T-helper 1 cell treated with Interleukin-12 subunit alpha and Interleukin-12 subunit beta and Interleukin-4 antibody, amounts not matched to agents 30 μg/mL and 1 μg/mL, for 36 hours (primary cell): ENCODE measurements at regions not wholly inside any gene's neighbourhood (a gene's known extent, or its start where the extent isn't known, plus 50 kb on each side); places are given as distances from the start of the nearest gene placed in this dataset.
"Not testable (repeated sequence)": the region's sequence is repeated elsewhere in the genome, so short reads cannot be mapped to it uniquely, and the experiment has no call there.

Source experiments
- H3K27ac Mint-ChIP-seq: one replicate; pipeline ENCODE4 v1.8.0; 2021; ENCODE audit warnings: mild to moderate bottlenecking, mixed read lengths
- H3K27me3 Mint-ChIP-seq: one replicate; pipeline ENCODE4 v1.8.0; 2021; ENCODE audit warnings: low read depth, mixed read lengths
- H3K36me3 Mint-ChIP-seq: one replicate; pipeline ENCODE4 v1.8.0; 2021; ENCODE audit warnings: low read depth, mixed read lengths
- H3K4me1 Mint-ChIP-seq: one replicate; pipeline ENCODE4 v1.8.0; 2021; ENCODE audit warnings: low read depth, mixed read lengths
- H3K4me3 Mint-ChIP-seq: one replicate; pipeline ENCODE4 v1.8.0; 2021; ENCODE audit warnings: mild to moderate bottlenecking, moderate library complexity, mixed read lengths
- H3K9me3 Mint-ChIP-seq: one replicate; pipeline ENCODE4 v1.8.0; 2021; ENCODE audit warnings: mixed read lengths

DNA sequence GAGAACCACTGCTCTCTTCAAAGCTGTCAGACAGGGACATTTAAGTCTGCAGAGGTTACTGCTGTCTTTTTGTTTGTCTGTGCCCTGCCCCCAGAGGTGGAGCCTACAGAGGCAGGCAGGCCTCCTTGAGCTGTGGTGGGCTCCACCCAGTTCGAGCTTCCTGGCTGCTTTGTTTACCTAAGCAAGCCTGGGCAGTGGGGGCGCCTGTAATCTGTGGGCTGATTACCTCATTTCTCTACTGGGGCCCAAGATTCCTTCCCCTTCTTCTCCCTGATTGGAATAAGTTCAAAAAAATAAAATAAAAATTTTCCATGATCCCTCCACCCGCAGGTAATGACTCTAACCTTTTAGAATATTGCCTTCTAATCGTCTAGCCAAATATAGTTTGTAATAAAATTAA lies 449.3 kb upstream of the DYNLRB2 start:
- H3K9me3 Mint-ChIP-seq, H3K4me3 Mint-ChIP-seq, H3K27me3 Mint-ChIP-seq, H3K27ac Mint-ChIP-seq, H3K36me3 Mint-ChIP-seq, H3K4me1 Mint-ChIP-seq: not testable (repeated sequence)

- Mint-ChIP-seq H3K36me3 (no peaks in the 10 kb centered on the region), H3K27ac (no peak overlapping the region), H3K4me1 (no peaks in the 10 kb centered on the region), H3K27me3 (no peaks in the 10 kb centered on the region), H3K9me3 (no peaks in the 10 kb centered on the region), H3K4me3 (no peak overlapping the region)
These were observed 455.2 kb upstream of the DYNLRB2 start for GRCh38 chr16:80085606-80086005.

- H3K27ac Mint-ChIP-seq = no peak overlapping the region
- no peaks in the 10 kb centered on the region for H3K4me1 Mint-ChIP-seq
- H3K4me3 Mint-ChIP-seq = no peak overlapping the region
- H3K27me3 Mint-ChIP-seq = no peaks in the 10 kb centered on the region
- H3K9me3 Mint-ChIP-seq = no peaks in the 10 kb centered on the region
- H3K36me3 Mint-ChIP-seq = no peaks in the 10 kb centered on the region
These were observed 456.2 kb upstream of the DYNLRB2 start for GRCh38 chr16:80084614-80085013.

- no peaks in the 10 kb centered on the region for H3K9me3 Mint-ChIP-seq
- no peaks in the 10 kb centered on the region for H3K36me3 Mint-ChIP-seq
- no peak overlapping the region for H3K4me3 Mint-ChIP-seq
- H3K27ac Mint-ChIP-seq = no peak overlapping the region
- no peaks in the 10 kb centered on the region for H3K4me1 Mint-ChIP-seq
- H3K27me3 Mint-ChIP-seq = no peaks in the 10 kb centered on the region
These were observed 456.6 kb upstream of the DYNLRB2 start for GRCh38 chr16:80084163-80084562.

DNA sequence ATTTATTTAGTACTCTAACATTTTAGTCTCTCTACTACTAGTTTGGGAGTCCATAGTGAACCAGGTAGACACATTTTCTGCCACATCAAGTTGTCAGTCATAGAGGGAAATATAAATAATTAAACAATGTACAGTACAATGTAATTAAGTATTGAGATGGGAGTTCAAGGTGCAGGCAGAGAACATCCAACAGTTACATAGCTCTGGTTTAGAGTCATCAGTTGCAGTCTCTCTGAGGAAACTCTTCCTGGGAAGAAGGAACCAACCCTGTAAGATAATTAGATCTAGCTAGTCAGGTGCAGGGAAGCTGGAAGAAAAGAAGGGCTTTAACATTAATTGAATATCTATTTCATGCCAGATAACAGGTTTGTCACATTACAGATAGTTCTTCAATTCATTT lies 457.9 kb upstream of the DYNLRB2 start:
- H3K27me3 Mint-ChIP-seq = no peaks in the 10 kb centered on the region
- no peaks in the 10 kb centered on the region for H3K36me3 Mint-ChIP-seq
- H3K4me3 Mint-ChIP-seq = no peak overlapping the region
- H3K27ac Mint-ChIP-seq = no peak overlapping the region
- H3K9me3 Mint-ChIP-seq = no peaks in the 10 kb centered on the region
- no peaks in the 10 kb centered on the region for H3K4me1 Mint-ChIP-seq

DNA sequence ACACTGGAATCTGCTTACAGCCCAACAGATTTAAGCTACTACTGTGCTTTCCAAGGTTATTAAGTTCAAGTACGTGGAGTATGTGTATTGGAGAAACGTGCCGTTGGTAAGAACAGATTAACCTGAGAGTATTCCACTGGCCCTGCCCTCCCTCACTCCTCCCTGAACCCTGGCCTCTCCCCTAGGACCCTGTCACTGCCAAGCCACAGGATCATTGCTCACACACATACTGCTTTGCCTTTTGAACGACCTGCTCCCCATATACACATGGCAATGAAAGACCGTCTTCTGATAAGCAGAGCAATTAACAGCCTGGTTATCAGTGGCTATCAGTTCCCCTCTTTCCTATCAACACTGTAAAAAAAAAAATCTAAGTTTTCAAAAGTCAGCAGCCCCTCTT lies 458.9 kb upstream of the DYNLRB2 start:
- Mint-ChIP-seq H3K27me3 (peaks cover 5% of the 10 kb centered on the region), H3K4me1 (no peaks in the 10 kb centered on the region), H3K27ac (no peak overlapping the region), H3K4me3 (no peak overlapping the region), H3K36me3 (no peaks in the 10 kb centered on the region), H3K9me3 (no peaks in the 10 kb centered on the region)

GRCh38 chr16:80080287-80080851 lies 460.4 kb upstream of the DYNLRB2 start:
- Mint-ChIP-seq H3K9me3 (no peaks in the 10 kb centered on the region), H3K27me3 (peaks cover 7% of the 10 kb centered on the region), H3K27ac (no peak overlapping the region), H3K36me3 (no peaks in the 10 kb centered on the region), H3K4me3 (no peak overlapping the region), H3K4me1 (no peaks in the 10 kb centered on the region)

- Mint-ChIP-seq H3K27me3 (peaks cover 7% of the 10 kb centered on the region), H3K36me3 (no peaks in the 10 kb centered on the region), H3K27ac (no peak overlapping the region), H3K9me3 (no peaks in the 10 kb centered on the region), H3K4me1 (no peaks in the 10 kb centered on the region), H3K4me3 (no peak overlapping the region)
These were observed 461.7 kb upstream of the DYNLRB2 start for GRCh38 chr16:80079072-80079471.

DNA sequence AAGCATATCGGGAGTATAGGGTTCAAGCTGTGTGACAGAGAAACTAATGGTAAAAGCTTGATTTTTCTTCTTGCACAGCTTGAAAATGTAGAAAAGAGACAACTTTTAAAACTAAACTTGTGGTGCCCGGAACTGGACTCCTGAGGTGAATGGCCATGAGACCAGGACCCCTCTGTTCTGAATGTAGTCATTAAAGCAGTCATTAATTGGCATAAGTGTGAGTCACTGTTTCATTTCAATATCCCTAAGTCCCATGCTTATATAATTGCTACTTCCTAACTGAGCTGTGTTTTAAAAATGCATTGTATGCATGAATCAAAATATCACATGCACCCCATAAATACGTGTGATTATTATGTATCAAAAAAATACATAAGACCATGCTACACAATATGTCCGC lies 463.1 kb upstream of the DYNLRB2 start:
- H3K27me3 Mint-ChIP-seq = peaks cover 7% of the 10 kb centered on the region
- no peaks in the 10 kb centered on the region for H3K9me3 Mint-ChIP-seq
- no peaks in the 10 kb centered on the region for H3K4me1 Mint-ChIP-seq
- H3K36me3 Mint-ChIP-seq = no peaks in the 10 kb centered on the region
- H3K4me3 Mint-ChIP-seq = no peak overlapping the region
- H3K27ac Mint-ChIP-seq = no peak overlapping the region

- no peak overlapping the region for H3K4me3 Mint-ChIP-seq
- H3K9me3 Mint-ChIP-seq = no peaks in the 10 kb centered on the region
- peaks cover 7% of the 10 kb centered on the region for H3K27me3 Mint-ChIP-seq
- no peaks in the 10 kb centered on the region for H3K4me1 Mint-ChIP-seq
- no peaks in the 10 kb centered on the region for H3K36me3 Mint-ChIP-seq
- no peak overlapping the region for H3K27ac Mint-ChIP-seq
These were observed 466.5 kb upstream of the DYNLRB2 start for GRCh38 chr16:80074329-80074728.

DNA sequence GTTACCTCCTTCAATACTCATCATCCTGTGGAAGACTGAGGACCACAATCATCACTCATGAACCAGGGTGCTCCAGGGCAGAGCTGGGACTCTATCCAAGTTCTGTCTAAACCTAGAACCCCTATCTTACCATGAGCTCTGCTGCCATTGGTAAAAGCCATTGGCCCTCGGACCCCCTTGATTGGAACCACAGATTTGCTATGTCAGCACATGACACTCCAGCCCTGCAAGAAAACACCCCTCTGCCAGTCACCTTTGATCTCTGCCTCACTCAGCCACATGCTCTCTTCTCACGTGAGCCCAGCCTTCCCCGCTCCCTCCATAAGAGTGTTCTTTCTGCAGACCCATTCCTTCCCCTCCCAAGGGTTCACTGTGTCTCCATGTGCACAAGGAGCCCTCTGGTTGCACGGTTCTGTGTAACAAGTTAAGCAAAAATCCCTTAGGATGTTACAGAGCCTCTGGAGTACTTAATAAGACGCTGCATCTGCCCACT lies 468.8 kb upstream of the DYNLRB2 start:
- H3K4me1 Mint-ChIP-seq = no peaks in the 10 kb centered on the region
- no peaks in the 10 kb centered on the region for H3K36me3 Mint-ChIP-seq
- no peak overlapping the region for H3K4me3 Mint-ChIP-seq
- no peaks in the 10 kb centered on the region for H3K9me3 Mint-ChIP-seq
- no peak overlapping the region for H3K27ac Mint-ChIP-seq
- peaks cover 6% of the 10 kb centered on the region for H3K27me3 Mint-ChIP-seq

GRCh38 chr16:80066805-80067580 lies 466.5 kb upstream of the MAF start:
- Mint-ChIP-seq H3K27me3 (peaks cover 3% of the 10 kb centered on the region), H3K4me3 (no peak overlapping the region), H3K9me3 (no peaks in the 10 kb centered on the region), H3K36me3 (no peaks in the 10 kb centered on the region), H3K4me1 (no peaks in the 10 kb centered on the region), H3K27ac (no peak overlapping the region)

GRCh38 chr16:80065541-80065940 lies 465.0 kb upstream of the MAF start:
- Mint-ChIP-seq H3K27me3 (peaks cover 3% of the 10 kb centered on the region), H3K4me1 (no peaks in the 10 kb centered on the region), H3K36me3 (no peaks in the 10 kb centered on the region), H3K4me3 (no peak overlapping the region), H3K9me3 (no peaks in the 10 kb centered on the region), H3K27ac (no peak overlapping the region)

DNA sequence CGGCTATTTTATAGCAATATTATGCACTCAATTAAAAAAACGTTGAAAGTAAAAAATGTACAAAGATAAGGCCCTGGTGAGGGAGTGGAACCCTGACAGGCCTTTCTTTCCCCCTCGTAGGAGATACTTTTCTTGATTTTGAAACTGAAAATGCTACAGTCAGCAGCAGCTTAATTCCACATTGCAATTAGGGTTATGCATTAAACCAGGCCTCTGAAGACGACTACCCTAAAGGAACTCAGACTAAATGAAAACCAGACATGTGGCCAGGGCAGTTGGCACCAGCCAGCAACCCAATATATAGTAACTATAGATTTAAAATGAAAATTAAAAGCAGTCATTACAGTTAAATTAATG lies 463.2 kb upstream of the MAF start:
- no peak overlapping the region for H3K4me3 Mint-ChIP-seq
- H3K4me1 Mint-ChIP-seq = no peaks in the 10 kb centered on the region
- peaks cover 3% of the 10 kb centered on the region for H3K27me3 Mint-ChIP-seq
- no peaks in the 10 kb centered on the region for H3K9me3 Mint-ChIP-seq
- H3K27ac Mint-ChIP-seq = no peak overlapping the region
- H3K36me3 Mint-ChIP-seq = no peaks in the 10 kb centered on the region

- no peaks in the 10 kb centered on the region for H3K9me3 Mint-ChIP-seq
- no peak overlapping the region for H3K27ac Mint-ChIP-seq
- peaks cover 3% of the 10 kb centered on the region for H3K27me3 Mint-ChIP-seq
- H3K36me3 Mint-ChIP-seq = no peaks in the 10 kb centered on the region
- H3K4me1 Mint-ChIP-seq = no peaks in the 10 kb centered on the region
- H3K4me3 Mint-ChIP-seq = no peak overlapping the region
These were observed 462.6 kb upstream of the MAF start for GRCh38 chr16:80063031-80063712.
